ENCODE measurements at regions not wholly inside any gene's neighbourhood (a gene's known extent, or its start where the extent isn't known, plus 50 kb on each side); places are given as distances from the start of the nearest gene placed in this dataset.

DNA sequence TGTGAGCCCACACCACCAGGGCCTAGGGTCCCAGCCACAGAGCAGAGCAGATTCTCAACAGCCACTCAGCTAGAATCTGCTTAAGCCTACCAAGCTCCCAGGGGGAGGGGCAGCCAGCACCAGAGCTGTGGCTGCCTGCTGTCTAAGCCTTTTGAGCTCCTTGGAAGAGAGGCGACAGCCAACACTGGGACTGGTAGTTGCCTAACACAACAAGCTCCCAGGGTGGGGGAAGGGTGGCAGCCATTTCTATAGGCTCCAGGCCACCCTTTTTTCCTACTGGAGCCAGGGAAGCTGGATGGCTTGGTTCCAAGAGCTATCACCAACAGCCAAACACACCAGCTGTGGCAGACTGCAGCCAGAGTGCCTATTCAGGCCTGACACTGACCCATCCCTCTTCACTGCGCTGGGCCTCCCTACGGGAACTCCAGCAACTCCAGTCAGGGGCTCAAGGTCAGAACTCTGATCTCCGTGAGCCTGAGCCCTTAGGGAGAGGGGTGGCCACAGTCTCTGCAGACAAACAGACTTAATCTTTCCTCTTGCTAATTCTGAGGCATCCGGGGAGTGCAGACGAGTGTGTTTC lies 1824.3 kb upstream of the CELF4 start:
- TF ChIP-seq POLR2AphosphoS5 (IDR thresholded peaks at IDR 0.05; ENCODE audit: low read depth, low read length) (no peak), SIN3A (IDR thresholded peaks at IDR 0.05; ENCODE audit: borderline replicate concordance, insufficient read depth, low read length) (no peak), FOXP2 (optimal IDR thresholded peaks at IDR 0.05; ENCODE audit: borderline replicate concordance, extremely low read depth, extremely low read length, insufficient read depth) (no peak), TAF1 (IDR thresholded peaks at IDR 0.05; ENCODE audit: borderline replicate concordance, insufficient read depth, low read length) (no peak)
- TF ChIP-seq, protein P1, sequence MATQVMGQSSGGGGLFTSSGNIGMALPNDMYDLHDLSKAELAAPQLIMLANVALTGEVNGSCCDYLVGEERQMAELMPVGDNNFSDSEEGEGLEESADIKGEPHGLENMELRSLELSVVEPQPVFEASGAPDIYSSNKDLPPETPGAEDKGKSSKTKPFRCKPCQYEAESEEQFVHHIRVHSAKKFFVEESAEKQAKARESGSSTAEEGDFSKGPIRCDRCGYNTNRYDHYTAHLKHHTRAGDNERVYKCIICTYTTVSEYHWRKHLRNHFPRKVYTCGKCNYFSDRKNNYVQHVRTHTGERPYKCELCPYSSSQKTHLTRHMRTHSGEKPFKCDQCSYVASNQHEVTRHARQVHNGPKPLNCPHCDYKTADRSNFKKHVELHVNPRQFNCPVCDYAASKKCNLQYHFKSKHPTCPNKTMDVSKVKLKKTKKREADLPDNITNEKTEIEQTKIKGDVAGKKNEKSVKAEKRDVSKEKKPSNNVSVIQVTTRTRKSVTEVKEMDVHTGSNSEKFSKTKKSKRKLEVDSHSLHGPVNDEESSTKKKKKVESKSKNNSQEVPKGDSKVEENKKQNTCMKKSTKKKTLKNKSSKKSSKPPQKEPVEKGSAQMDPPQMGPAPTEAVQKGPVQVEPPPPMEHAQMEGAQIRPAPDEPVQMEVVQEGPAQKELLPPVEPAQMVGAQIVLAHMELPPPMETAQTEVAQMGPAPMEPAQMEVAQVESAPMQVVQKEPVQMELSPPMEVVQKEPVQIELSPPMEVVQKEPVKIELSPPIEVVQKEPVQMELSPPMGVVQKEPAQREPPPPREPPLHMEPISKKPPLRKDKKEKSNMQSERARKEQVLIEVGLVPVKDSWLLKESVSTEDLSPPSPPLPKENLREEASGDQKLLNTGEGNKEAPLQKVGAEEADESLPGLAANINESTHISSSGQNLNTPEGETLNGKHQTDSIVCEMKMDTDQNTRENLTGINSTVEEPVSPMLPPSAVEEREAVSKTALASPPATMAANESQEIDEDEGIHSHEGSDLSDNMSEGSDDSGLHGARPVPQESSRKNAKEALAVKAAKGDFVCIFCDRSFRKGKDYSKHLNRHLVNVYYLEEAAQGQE (IDR thresholded peaks at IDR 0.05; ENCODE audit: insufficient read depth in 1 of 2, low read depth in 2 of 2, low read length in 2 of 2) = no peak

DNA sequence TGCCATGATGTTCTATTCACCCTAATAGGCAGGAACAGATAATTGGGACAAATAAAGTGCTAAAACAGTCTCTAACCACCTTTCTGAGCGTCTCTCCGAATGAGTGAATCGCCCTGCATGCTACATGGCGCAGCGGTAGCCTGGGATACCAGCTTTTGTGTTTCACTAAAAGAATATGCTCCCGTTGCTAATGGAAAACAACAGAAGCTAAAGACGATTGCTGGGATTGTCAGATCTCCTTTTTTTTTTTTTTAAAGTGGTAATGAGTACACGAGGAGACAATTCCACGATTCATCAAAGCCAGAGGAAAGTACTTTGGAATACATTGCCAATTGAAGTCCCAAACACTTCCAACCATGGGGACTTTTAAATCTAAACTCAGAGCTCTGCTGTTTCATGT lies 1815.3 kb upstream of the CELF4 start:
- TF ChIP-seq FOXP2 (optimal IDR thresholded peaks at IDR 0.05; ENCODE audit: borderline replicate concordance, extremely low read depth, extremely low read length, insufficient read depth) (no peak), POLR2AphosphoS5 (IDR thresholded peaks at IDR 0.05; ENCODE audit: low read depth, low read length) (no peak), SIN3A (IDR thresholded peaks at IDR 0.05; ENCODE audit: borderline replicate concordance, insufficient read depth, low read length) (no peak), TAF1 (IDR thresholded peaks at IDR 0.05; ENCODE audit: borderline replicate concordance, insufficient read depth, low read length) (no peak)
- TF ChIP-seq, protein P1 (IDR thresholded peaks at IDR 0.05; ENCODE audit: insufficient read depth in 1 of 2, low read depth in 2 of 2, low read length in 2 of 2) = no peak

DNA sequence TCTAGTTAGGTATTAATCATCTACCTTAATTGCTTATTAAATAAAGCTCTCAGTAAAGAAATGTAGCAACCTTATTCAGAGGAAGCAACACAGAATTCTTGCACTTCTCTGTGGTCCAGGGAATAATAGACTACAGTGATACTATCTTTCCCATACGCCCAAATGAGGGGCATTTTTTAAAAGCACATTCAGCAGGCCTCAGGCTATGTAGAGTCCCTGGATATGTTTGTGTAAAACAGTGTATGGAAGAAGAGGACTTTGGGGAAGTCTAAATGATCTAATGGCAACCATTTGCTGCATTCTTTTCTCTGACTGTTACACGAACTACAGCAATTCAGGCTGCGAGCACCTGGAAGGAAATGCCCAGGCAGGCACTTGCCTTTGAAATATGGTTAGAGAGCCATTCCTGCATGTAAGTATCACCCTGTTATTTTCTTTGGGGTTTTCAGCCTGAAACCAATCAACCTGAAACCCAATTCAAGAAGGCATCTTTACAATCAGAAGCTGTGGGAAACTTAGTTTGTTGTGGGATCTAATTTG lies 1814.7 kb upstream of the CELF4 start:
- no peak for TF ChIP-seq TAF1 (IDR thresholded peaks at IDR 0.05; ENCODE audit: borderline replicate concordance, insufficient read depth, low read length)
- TF ChIP-seq, protein P1 (IDR thresholded peaks at IDR 0.05; ENCODE audit: insufficient read depth in 1 of 2, low read depth in 2 of 2, low read length in 2 of 2) = no peak
- no peak for TF ChIP-seq SIN3A (IDR thresholded peaks at IDR 0.05; ENCODE audit: borderline replicate concordance, insufficient read depth, low read length)
- TF ChIP-seq POLR2AphosphoS5 (IDR thresholded peaks at IDR 0.05; ENCODE audit: low read depth, low read length) = no peak
- no peak for TF ChIP-seq FOXP2 (optimal IDR thresholded peaks at IDR 0.05; ENCODE audit: borderline replicate concordance, extremely low read depth, extremely low read length, insufficient read depth)

DNA sequence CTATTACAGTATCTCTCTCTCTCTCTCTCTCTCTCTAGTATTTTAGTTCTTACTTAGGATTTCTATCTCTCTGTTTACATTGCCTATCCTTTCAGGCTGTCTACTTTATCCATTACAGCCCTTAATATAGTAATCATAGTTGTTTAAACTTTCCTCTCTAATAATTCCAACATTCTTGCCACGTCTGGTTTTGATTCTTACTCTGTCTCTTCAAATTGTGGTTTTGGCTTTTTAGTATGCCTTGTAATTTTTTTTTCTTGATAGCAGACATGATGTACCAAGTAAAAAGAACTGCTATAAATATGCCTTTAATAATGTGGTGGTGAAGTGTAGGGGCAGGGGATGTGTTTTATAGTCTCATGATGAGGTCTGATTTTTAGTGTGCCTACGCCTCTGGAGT lies 1809.5 kb upstream of the CELF4 start:
- TF ChIP-seq, protein P1 (IDR thresholded peaks at IDR 0.05; ENCODE audit: insufficient read depth in 1 of 2, low read depth in 2 of 2, low read length in 2 of 2) = no peak
- no peak for TF ChIP-seq SIN3A (IDR thresholded peaks at IDR 0.05; ENCODE audit: borderline replicate concordance, insufficient read depth, low read length)
- no peak for TF ChIP-seq TAF1 (IDR thresholded peaks at IDR 0.05; ENCODE audit: borderline replicate concordance, insufficient read depth, low read length)
- no peak for TF ChIP-seq FOXP2 (optimal IDR thresholded peaks at IDR 0.05; ENCODE audit: borderline replicate concordance, extremely low read depth, extremely low read length, insufficient read depth)
- no peak for TF ChIP-seq POLR2AphosphoS5 (IDR thresholded peaks at IDR 0.05; ENCODE audit: low read depth, low read length)

Measured in PFSK-1 (cell line).